ENCODE measurements at regions not wholly inside any gene's neighbourhood (a gene's known extent, or its start where the extent isn't known, plus 50 kb on each side); places are given as distances from the start of the nearest gene placed in this dataset.

DNA sequence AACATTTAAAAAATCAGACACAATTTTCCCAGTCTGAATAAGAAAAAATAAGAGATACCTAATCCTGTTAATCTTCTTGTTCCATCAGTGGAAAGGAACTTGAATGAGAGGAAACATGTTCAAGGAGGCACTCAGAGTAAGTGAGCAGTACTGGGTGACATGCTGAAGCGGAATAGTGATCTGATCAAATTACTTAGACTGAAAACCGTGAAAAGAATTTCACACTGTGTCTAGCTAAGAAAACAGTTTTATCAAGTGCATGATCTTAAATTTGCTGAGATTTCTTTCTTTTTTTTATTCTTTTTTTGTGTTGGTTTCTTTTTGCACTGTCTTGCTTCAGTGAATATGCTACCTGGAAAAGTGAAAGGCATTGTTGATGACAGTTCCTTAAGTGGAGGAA, 249.5 kb upstream of the SLC10A2 start:
- H3K4me1 Mint-ChIP-seq (ENCODE audit: low read depth), result no peaks in the 10 kb centered on the region
- H3K27ac Mint-ChIP-seq (ENCODE audit: unreplicated experiment), result no peak overlapping the region
- H3K4me3 Mint-ChIP-seq (ENCODE audit: unreplicated experiment), result no peak overlapping the region
- no peaks in the 10 kb centered on the region for H3K36me3 Mint-ChIP-seq (ENCODE audit: low read depth)
- TF ChIP-seq, protein P1, sequence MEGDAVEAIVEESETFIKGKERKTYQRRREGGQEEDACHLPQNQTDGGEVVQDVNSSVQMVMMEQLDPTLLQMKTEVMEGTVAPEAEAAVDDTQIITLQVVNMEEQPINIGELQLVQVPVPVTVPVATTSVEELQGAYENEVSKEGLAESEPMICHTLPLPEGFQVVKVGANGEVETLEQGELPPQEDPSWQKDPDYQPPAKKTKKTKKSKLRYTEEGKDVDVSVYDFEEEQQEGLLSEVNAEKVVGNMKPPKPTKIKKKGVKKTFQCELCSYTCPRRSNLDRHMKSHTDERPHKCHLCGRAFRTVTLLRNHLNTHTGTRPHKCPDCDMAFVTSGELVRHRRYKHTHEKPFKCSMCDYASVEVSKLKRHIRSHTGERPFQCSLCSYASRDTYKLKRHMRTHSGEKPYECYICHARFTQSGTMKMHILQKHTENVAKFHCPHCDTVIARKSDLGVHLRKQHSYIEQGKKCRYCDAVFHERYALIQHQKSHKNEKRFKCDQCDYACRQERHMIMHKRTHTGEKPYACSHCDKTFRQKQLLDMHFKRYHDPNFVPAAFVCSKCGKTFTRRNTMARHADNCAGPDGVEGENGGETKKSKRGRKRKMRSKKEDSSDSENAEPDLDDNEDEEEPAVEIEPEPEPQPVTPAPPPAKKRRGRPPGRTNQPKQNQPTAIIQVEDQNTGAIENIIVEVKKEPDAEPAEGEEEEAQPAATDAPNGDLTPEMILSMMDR (IDR thresholded peaks at IDR 0.05), result no peak
- no peaks in the 10 kb centered on the region for H3K27me3 Mint-ChIP-seq (ENCODE audit: low read depth)
- no peak for DNase-seq (ENCODE audit: low spot score)
- no peaks in the 10 kb centered on the region for H3K9me3 Mint-ChIP-seq (ENCODE audit: low read depth)

DNA sequence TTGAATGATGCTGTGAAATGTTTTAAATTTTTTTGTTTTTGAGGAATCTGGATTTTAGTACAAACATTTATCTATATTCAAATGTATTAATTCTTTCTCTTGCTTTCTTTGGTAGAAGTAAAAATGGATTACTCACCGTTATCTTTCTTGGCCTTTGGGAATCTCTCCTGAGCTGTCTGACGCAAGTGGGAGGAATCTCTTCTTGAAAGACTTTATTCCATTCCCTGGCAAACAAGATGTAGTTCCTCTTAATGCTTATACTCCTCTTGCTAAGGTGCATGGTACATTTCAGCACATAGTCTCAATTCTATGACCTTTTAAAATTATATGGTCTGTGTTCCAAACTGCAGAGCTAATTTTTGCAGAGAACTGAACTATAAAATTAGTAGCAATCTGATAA, 246.2 kb upstream of the SLC10A2 start:
- TF ChIP-seq, protein P1 (IDR thresholded peaks at IDR 0.05), result no peak
- H3K4me3 Mint-ChIP-seq (ENCODE audit: unreplicated experiment), result no peak overlapping the region
- no peak overlapping the region for H3K27ac Mint-ChIP-seq (ENCODE audit: unreplicated experiment)
- no peaks in the 10 kb centered on the region for H3K36me3 Mint-ChIP-seq (ENCODE audit: low read depth)
- H3K27me3 Mint-ChIP-seq (ENCODE audit: low read depth), result no peaks in the 10 kb centered on the region
- DNase-seq (ENCODE audit: low spot score), result no peak
- H3K9me3 Mint-ChIP-seq (ENCODE audit: low read depth), result no peaks in the 10 kb centered on the region
- no peaks in the 10 kb centered on the region for H3K4me1 Mint-ChIP-seq (ENCODE audit: low read depth)

DNA sequence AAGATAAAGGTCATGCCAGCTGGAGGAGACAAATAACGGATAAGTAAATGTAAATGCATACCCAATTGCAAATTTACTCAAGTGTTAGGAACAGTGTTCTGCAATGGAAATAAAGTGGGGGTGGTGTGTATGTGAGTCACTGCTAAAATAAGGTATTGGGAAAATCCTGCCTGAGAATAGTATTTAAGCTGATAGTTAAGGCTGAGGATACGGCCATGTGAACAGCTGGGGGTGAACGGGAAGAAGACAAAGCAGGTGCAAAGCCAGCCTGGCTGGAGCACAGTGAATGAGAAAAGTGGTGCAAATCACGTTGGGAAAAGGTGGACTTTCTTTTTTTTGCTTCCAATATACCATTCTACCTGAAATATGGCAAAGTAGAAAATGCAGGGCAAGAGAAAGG, 242.4 kb upstream of the SLC10A2 start:
- H3K4me1 Mint-ChIP-seq (ENCODE audit: low read depth), result no peaks in the 10 kb centered on the region
- TF ChIP-seq, protein P1 (IDR thresholded peaks at IDR 0.05), result no peak
- H3K27ac Mint-ChIP-seq (ENCODE audit: unreplicated experiment), result no peak overlapping the region
- H3K27me3 Mint-ChIP-seq (ENCODE audit: low read depth), result no peaks in the 10 kb centered on the region
- H3K36me3 Mint-ChIP-seq (ENCODE audit: low read depth), result no peaks in the 10 kb centered on the region
- DNase-seq (ENCODE audit: low spot score), result no peak
- H3K4me3 Mint-ChIP-seq (ENCODE audit: unreplicated experiment), result no peak overlapping the region
- no peaks in the 10 kb centered on the region for H3K9me3 Mint-ChIP-seq (ENCODE audit: low read depth)

DNA sequence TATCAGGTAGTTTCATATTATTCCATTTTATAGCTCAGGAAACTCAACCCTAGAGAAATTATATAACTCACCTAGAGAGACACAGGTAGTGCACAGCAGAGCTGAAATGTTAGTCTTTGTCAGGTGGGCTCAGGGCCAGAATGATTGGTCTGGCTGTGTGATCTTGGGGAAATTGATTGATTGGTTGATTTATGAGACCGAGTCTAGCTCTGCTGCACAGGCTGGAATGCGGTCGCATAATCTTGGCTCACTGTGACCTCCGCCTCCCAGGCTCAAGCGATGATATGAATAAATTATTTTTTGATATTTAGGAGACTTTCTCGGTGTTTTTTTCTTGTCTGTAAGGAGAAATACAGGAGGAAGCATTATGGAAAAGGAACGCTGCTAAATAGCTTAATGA, 239.9 kb upstream of the SLC10A2 start:
- DNase-seq (ENCODE audit: low spot score), result no peak
- Mint-ChIP-seq H3K9me3 (ENCODE audit: low read depth) (no peaks in the 10 kb centered on the region), H3K27me3 (ENCODE audit: low read depth) (no peaks in the 10 kb centered on the region), H3K4me1 (ENCODE audit: low read depth) (no peaks in the 10 kb centered on the region), H3K36me3 (ENCODE audit: low read depth) (no peaks in the 10 kb centered on the region), H3K4me3 (ENCODE audit: unreplicated experiment) (no peak overlapping the region), H3K27ac (ENCODE audit: unreplicated experiment) (no peak overlapping the region)
- TF ChIP-seq, protein P1 (IDR thresholded peaks at IDR 0.05), result no peak

DNA sequence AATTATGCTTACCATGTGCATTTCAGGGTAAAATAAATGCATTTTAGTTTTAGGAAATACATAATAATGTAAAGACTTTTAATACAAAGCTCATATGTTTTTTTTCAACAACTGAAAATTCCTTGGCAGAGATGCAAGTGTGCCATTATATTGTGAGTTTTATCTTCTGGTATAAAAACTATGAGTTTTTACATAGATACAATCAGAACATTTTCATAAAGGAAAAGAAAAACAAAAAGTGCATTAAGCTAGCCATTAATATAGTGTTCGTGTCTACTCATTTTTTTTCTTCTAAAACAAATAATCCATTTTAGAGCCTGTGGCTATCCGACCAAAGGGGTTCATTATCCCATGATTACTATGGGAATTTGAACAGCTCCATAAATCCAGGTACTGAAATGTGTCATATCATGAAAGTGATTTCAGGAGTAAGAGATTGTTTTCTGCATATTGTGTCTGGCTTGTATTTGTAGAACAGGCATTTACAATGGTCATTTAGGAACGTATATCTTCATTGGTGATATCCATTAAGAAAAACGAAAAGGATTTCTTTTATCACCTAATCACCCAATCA, 236.9 kb upstream of the SLC10A2 start:
- DNase-seq (ENCODE audit: low spot score), result no peak
- H3K27ac Mint-ChIP-seq (ENCODE audit: unreplicated experiment), result no peak overlapping the region
- H3K4me3 Mint-ChIP-seq (ENCODE audit: unreplicated experiment), result no peak overlapping the region
- no peaks in the 10 kb centered on the region for H3K4me1 Mint-ChIP-seq (ENCODE audit: low read depth)
- H3K9me3 Mint-ChIP-seq (ENCODE audit: low read depth), result no peaks in the 10 kb centered on the region
- no peaks in the 10 kb centered on the region for H3K27me3 Mint-ChIP-seq (ENCODE audit: low read depth)
- H3K36me3 Mint-ChIP-seq (ENCODE audit: low read depth), result no peaks in the 10 kb centered on the region
- TF ChIP-seq, protein P1 (IDR thresholded peaks at IDR 0.05), result no peak

All from chondrocyte (in vitro differentiated cells).